K562 (cell line): ENCODE measurements at regions not wholly inside any gene's neighbourhood (a gene's known extent, or its start where the extent isn't known, plus 50 kb on each side); places are given as distances from the start of the nearest gene placed in this dataset.

ENCODE experiments used
- E4F1 ChIP-seq: fragments of 250-450 bp; sonication (Bioruptor Pico); IDR thresholded peaks from 2 replicates; pipeline ENCODE4 v1.5.0; 2021; ENCODE audit warnings: mild to moderate bottlenecking, borderline replicate concordance
- FUS ChIP-seq: fragments of 200-400 bp; formaldehyde crosslinking; optimal IDR thresholded peaks from 2 replicates; pipeline ENCODE3; 2017; ENCODE audit warnings: low read depth, low read length
- IRF2 ChIP-seq: sonication (generic); formaldehyde crosslinking; IDR thresholded peaks from 2 replicates; pipeline ENCODE4 v1.8.1; 2022; ENCODE audit warnings: mild to moderate bottlenecking, missing genetic modification reagents
- NCOA4 ChIP-seq: fragments of 450-650 bp; IDR thresholded peaks from 2 replicates; pipeline ENCODE4 v1.6.1; 2018; ENCODE audit warnings: mild to moderate bottlenecking; ENCODE audit not compliant: partially characterized antibody
- XRCC4 ChIP-seq: IDR thresholded peaks from one replicate; pipeline ENCODE4 v1.6.1; 2011; ENCODE audit not compliant: insufficient read depth, insufficient read length; ENCODE audit errors: extremely low read depth
- ZEB2 ChIP-seq: fragments of 450-650 bp; IDR thresholded peaks from 2 replicates; pipeline ENCODE4 v1.6.1; 2016
- ZNF436 ChIP-seq: fragments of 250-450, 450-650 bp; sonication (Bioruptor Pico); formaldehyde crosslinking; IDR thresholded peaks from 2 replicates; pipeline ENCODE4 v1.7.0; 2020; ENCODE audit warnings: mild to moderate bottlenecking
- TF ChIP-seq, protein P1 (sequence below): fragments of 450-650 bp; IDR thresholded peaks from 2 replicates; pipeline ENCODE4 v1.6.1; 2016; ENCODE audit warnings: mild to moderate bottlenecking, moderate library complexity

DNA sequence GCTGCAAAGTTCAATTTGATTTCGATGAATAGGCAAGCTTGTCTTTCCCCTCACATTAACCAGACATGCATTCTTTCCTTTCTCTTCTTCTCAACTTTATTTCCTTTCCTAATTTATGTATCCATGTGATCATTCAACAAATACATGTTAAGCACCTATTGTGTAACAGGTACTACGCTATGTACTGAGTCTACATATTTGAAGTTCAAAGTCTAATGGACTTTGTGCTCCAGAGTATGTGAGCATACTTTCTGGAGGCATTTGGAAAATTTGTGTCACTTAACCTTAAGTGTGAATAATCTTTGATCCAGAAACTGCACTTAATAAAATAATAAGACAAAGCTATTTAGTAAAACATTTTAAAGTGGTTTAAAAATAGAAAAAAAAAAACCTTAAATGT lies 675.3 kb upstream of the CT83 start (continued):
- no peak for TF ChIP-seq E4F1
- no peak for TF ChIP-seq XRCC4
- TF ChIP-seq IRF2 (CRISPR knock-in tag), result no peak
- no peak for TF ChIP-seq FUS
- no peak for TF ChIP-seq NCOA4
- no peak for TF ChIP-seq ZEB2
- TF ChIP-seq, protein P1, sequence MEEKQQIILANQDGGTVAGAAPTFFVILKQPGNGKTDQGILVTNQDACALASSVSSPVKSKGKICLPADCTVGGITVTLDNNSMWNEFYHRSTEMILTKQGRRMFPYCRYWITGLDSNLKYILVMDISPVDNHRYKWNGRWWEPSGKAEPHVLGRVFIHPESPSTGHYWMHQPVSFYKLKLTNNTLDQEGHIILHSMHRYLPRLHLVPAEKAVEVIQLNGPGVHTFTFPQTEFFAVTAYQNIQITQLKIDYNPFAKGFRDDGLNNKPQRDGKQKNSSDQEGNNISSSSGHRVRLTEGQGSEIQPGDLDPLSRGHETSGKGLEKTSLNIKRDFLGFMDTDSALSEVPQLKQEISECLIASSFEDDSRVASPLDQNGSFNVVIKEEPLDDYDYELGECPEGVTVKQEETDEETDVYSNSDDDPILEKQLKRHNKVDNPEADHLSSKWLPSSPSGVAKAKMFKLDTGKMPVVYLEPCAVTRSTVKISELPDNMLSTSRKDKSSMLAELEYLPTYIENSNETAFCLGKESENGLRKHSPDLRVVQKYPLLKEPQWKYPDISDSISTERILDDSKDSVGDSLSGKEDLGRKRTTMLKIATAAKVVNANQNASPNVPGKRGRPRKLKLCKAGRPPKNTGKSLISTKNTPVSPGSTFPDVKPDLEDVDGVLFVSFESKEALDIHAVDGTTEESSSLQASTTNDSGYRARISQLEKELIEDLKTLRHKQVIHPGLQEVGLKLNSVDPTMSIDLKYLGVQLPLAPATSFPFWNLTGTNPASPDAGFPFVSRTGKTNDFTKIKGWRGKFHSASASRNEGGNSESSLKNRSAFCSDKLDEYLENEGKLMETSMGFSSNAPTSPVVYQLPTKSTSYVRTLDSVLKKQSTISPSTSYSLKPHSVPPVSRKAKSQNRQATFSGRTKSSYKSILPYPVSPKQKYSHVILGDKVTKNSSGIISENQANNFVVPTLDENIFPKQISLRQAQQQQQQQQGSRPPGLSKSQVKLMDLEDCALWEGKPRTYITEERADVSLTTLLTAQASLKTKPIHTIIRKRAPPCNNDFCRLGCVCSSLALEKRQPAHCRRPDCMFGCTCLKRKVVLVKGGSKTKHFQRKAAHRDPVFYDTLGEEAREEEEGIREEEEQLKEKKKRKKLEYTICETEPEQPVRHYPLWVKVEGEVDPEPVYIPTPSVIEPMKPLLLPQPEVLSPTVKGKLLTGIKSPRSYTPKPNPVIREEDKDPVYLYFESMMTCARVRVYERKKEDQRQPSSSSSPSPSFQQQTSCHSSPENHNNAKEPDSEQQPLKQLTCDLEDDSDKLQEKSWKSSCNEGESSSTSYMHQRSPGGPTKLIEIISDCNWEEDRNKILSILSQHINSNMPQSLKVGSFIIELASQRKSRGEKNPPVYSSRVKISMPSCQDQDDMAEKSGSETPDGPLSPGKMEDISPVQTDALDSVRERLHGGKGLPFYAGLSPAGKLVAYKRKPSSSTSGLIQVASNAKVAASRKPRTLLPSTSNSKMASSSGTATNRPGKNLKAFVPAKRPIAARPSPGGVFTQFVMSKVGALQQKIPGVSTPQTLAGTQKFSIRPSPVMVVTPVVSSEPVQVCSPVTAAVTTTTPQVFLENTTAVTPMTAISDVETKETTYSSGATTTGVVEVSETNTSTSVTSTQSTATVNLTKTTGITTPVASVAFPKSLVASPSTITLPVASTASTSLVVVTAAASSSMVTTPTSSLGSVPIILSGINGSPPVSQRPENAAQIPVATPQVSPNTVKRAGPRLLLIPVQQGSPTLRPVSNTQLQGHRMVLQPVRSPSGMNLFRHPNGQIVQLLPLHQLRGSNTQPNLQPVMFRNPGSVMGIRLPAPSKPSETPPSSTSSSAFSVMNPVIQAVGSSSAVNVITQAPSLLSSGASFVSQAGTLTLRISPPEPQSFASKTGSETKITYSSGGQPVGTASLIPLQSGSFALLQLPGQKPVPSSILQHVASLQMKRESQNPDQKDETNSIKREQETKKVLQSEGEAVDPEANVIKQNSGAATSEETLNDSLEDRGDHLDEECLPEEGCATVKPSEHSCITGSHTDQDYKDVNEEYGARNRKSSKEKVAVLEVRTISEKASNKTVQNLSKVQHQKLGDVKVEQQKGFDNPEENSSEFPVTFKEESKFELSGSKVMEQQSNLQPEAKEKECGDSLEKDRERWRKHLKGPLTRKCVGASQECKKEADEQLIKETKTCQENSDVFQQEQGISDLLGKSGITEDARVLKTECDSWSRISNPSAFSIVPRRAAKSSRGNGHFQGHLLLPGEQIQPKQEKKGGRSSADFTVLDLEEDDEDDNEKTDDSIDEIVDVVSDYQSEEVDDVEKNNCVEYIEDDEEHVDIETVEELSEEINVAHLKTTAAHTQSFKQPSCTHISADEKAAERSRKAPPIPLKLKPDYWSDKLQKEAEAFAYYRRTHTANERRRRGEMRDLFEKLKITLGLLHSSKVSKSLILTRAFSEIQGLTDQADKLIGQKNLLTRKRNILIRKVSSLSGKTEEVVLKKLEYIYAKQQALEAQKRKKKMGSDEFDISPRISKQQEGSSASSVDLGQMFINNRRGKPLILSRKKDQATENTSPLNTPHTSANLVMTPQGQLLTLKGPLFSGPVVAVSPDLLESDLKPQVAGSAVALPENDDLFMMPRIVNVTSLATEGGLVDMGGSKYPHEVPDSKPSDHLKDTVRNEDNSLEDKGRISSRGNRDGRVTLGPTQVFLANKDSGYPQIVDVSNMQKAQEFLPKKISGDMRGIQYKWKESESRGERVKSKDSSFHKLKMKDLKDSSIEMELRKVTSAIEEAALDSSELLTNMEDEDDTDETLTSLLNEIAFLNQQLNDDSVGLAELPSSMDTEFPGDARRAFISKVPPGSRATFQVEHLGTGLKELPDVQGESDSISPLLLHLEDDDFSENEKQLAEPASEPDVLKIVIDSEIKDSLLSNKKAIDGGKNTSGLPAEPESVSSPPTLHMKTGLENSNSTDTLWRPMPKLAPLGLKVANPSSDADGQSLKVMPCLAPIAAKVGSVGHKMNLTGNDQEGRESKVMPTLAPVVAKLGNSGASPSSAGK, result no peak
- TF ChIP-seq ZNF436 (CRISPR knock-in tag), result no peak
- TF ChIP-seq, all 486 proteins: peak for 0
